ENCODE measurements at regions not wholly inside any gene's neighbourhood (a gene's known extent, or its start where the extent isn't known, plus 50 kb on each side); places are given as distances from the start of the nearest gene placed in this dataset.

- no peak for TF ChIP-seq CTCF (IDR thresholded peaks at IDR 0.05; ENCODE audit: low read depth, low read length, poor library complexity, severe bottlenecking)
- TF ChIP-seq EZH2phosphoT487 (IDR thresholded peaks at IDR 0.05; ENCODE audit: borderline replicate concordance, low read length): no peak
These were observed 459.5 kb downstream of the RMST start for GRCh38 chr12:97921979-97922722.

Measured in DOHH2 (cell line).